Fibroblast of lung (primary cell): ENCODE measurements at regions not wholly inside any gene's neighbourhood (a gene's known extent, or its start where the extent isn't known, plus 50 kb on each side); places are given as distances from the start of the nearest gene placed in this dataset.

Experiments
- DNase-seq, 2 donors: peaks; one replicate each; pipeline versions ENCODE4 v3.0.0 to v3.0.0-alpha.2; 2010; ENCODE audit warnings: low read depth in 2 of 2
- H2AFZ ChIP-seq: 2 replicates; pipeline ENCODE4 v1.5.1; 2012; ENCODE audit warnings: low read length, control low read depth, inconsistent platforms
- H3K27ac ChIP-seq: 2 replicates; pipeline ENCODE4 v1.5.1; 2011; ENCODE audit warnings: low read length, control low read depth; ENCODE audit not compliant: insufficient read depth
- H3K27me3 ChIP-seq: 2 replicates; pipeline ENCODE4 v1.5.1; 2011; ENCODE audit warnings: mild to moderate bottlenecking, low read length; ENCODE audit not compliant: control insufficient read depth, insufficient read depth
- H3K36me3 ChIP-seq: 2 replicates; pipeline ENCODE4 v1.5.1; 2011; ENCODE audit warnings: low read length; ENCODE audit not compliant: control insufficient read depth, insufficient read depth
- H3K4me1 ChIP-seq: 2 replicates; pipeline ENCODE4 v1.5.1; 2011; ENCODE audit warnings: low read length; ENCODE audit not compliant: control insufficient read depth, insufficient read depth; ENCODE audit errors: extremely low read depth
- H3K4me2 ChIP-seq: 2 replicates; pipeline ENCODE4 v1.5.1; 2011; ENCODE audit warnings: low read length, control low read depth; ENCODE audit not compliant: insufficient read depth; ENCODE audit errors: extremely low read depth
- H3K4me3 ChIP-seq, 4 experiments: fragments of 200-600 bp in 1 of 4; sonication (generic) in 1 of 4; replicated peaks in 1 of 4; 2 replicates each; pipeline ENCODE4 v1.5.1; 2011 to 2016; ENCODE audit warnings: low read length in 4 of 4, low read depth in 3 of 4, mild to moderate bottlenecking in 3 of 4, control low read depth in 2 of 4, inconsistent platforms in 1 of 4, mixed read lengths in 1 of 4; ENCODE audit not compliant: insufficient read depth in 1 of 4; ENCODE audit errors: control extremely low read depth in 1 of 4
- H3K79me2 ChIP-seq: 2 replicates; pipeline ENCODE4 v1.5.1; 2012; ENCODE audit warnings: mild to moderate bottlenecking, low read length, inconsistent platforms; ENCODE audit not compliant: control insufficient read depth, insufficient read depth
- H3K9ac ChIP-seq: 2 replicates; pipeline ENCODE4 v1.5.1; 2011; ENCODE audit warnings: mild to moderate bottlenecking, low read length, control low read depth; ENCODE audit not compliant: insufficient read depth
- H3K9me3 ChIP-seq: 2 replicates; pipeline ENCODE4 v1.5.1; 2012; ENCODE audit warnings: low read depth, low read length; ENCODE audit not compliant: control insufficient read depth, insufficient read depth
- H4K20me1 ChIP-seq: 2 replicates; pipeline ENCODE4 v1.5.1; 2011; ENCODE audit warnings: low read length; ENCODE audit not compliant: control insufficient read depth, insufficient read depth; ENCODE audit errors: extremely low read depth
- CTCF ChIP-seq, 2 donors: IDR thresholded peaks in 1 of 2; conservative IDR thresholded peaks in 1 of 2; 1 replicate in 1 of 2; 2 replicates in 1 of 2; pipeline ENCODE4 v1.5.1; 2011 to 2012; ENCODE audit warnings: low read length in 2 of 2, control low read depth in 1 of 2, inconsistent platforms in 1 of 2, low read depth in 1 of 2, mild to moderate bottlenecking in 1 of 2
- EZH2 ChIP-seq: IDR thresholded peaks from 2 replicates; pipeline ENCODE4 v1.5.1; 2012; ENCODE audit warnings: low read length, control low read depth, mild to moderate bottlenecking; ENCODE audit errors: missing control alignments

DNA sequence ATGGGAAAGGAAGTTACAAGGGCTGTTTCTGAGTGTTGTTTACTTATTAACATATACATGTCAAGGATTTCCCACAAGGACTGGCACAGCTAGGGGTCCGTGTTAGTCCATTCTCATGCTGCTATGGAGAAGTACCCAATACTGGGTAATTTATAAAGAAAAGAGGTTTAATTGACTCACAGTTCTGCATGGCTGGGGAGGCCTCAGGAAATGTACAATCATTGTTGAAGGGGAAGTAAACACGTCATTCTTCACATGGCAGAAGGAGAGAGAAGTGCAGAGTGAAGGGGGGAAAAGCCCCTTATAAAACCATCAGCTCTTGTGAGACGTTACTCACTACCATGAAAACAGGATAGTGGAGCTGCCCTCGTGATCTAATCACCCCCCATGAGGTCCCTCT is 128.9 kb upstream of the CELF4 start:
- no peaks in the 10 kb centered on the region for H3K79me2 ChIP-seq

GRCh38 chr18:37691162-37691561 is 125.6 kb upstream of the CELF4 start:
- Histone ChIP-seq H2AFZ (no peak overlapping the region), H3K4me1 (no peaks in the 10 kb centered on the region), H3K9ac (no peak overlapping the region), H3K27ac (no peak overlapping the region), H3K27me3 (no peaks in the 10 kb centered on the region), H3K9me3 (no peaks in the 10 kb centered on the region), H3K36me3 (no peaks in the 10 kb centered on the region), H4K20me1 (no peaks in the 10 kb centered on the region), H3K79me2 (no peaks in the 10 kb centered on the region), H3K4me2 (no peak overlapping the region), H3K4me3 (no peak overlapping the region)
- DNase-seq, result no peak
- TF ChIP-seq CTCF (conservative IDR thresholded peaks at IDR 0.05 in 1 of 2, IDR thresholded peaks at IDR 0.05 in 1 of 2; ENCODE audit: low read depth in 1 of 2, low read length in 2 of 2) (no peak), EZH2 (no peak)

More for the DNA sequence above, 128.9 kb upstream of the CELF4 start:
- no peaks in the 10 kb centered on the region for H4K20me1 ChIP-seq
- H3K27me3 ChIP-seq, result no peaks in the 10 kb centered on the region
- no peaks in the 10 kb centered on the region for H3K36me3 ChIP-seq
- DNase-seq, result no peak
- H3K9me3 ChIP-seq, result no peaks in the 10 kb centered on the region
- no peak for TF ChIP-seq EZH2
- TF ChIP-seq CTCF (conservative IDR thresholded peaks at IDR 0.05 in 1 of 2, IDR thresholded peaks at IDR 0.05 in 1 of 2; ENCODE audit: low read depth in 1 of 2, low read length in 2 of 2), result no peak
- no peak overlapping the region for H3K4me2 ChIP-seq
- H3K9ac ChIP-seq, result no peak overlapping the region
- no peak overlapping the region for H3K4me3 ChIP-seq
- no peaks in the 10 kb centered on the region for H3K4me1 ChIP-seq
- no peak overlapping the region for H2AFZ ChIP-seq
- H3K27ac ChIP-seq, result no peak overlapping the region

DNA sequence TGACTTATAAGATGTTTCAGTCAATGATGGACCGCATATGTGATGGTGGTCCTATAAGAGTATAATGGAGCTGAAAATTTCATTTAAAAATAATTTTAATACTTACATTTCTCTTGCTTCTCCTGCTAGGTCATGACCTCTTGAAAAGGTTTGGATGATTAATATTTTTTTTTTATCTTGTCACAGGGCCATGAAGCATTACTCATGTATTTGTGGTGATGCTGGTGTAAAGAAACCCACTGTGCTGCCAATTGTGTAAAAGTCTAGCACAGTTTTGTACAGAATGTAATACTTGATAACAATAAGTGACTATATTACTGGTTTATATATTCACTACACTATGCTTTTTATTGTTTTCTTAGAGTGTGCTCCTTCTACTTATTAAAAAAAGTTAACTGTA is 124.2 kb upstream of the CELF4 start:
- no peak for DNase-seq
- Histone ChIP-seq H3K4me2 (no peak overlapping the region), H3K4me3 (no peak overlapping the region), H4K20me1 (no peaks in the 10 kb centered on the region), H3K27me3 (no peaks in the 10 kb centered on the region), H3K9me3 (no peaks in the 10 kb centered on the region), H3K27ac (no peak overlapping the region), H3K79me2 (no peaks in the 10 kb centered on the region), H3K4me1 (no peaks in the 10 kb centered on the region), H2AFZ (no peak overlapping the region), H3K36me3 (no peaks in the 10 kb centered on the region), H3K9ac (no peak overlapping the region)
- TF ChIP-seq CTCF (conservative IDR thresholded peaks at IDR 0.05 in 1 of 2, IDR thresholded peaks at IDR 0.05 in 1 of 2; ENCODE audit: low read depth in 1 of 2, low read length in 2 of 2), result no peak
- no peak for TF ChIP-seq EZH2
